GM23338 (cell line): ENCODE measurements at regions not wholly inside any gene's neighbourhood (a gene's known extent, or its start where the extent isn't known, plus 50 kb on each side); places are given as distances from the start of the nearest gene placed in this dataset.

Experiments
- ATAC-seq: fragments of 200-7000 bp; cut with Tn5 transposase; 3 replicates; pipeline ENCODE4 v1.9.1; 2020
- DNase-seq: peaks from one replicate; pipeline ENCODE4 v3.0.0-alpha.2; 2015; ENCODE audit warnings: low spot score
- H2AFZ ChIP-seq: fragments of 200-600 bp; sonication (generic); 2 replicates; pipeline ENCODE4 v1.8.0; 2016; ENCODE audit warnings: antibody characterized with exemption, mild to moderate bottlenecking, moderate library complexity
- H3F3A ChIP-seq: fragments of 200-600 bp; sonication (generic); replicated peaks from 2 replicates; pipeline ENCODE4 v1.8.0; 2017; ENCODE audit warnings: antibody characterized with exemption, mixed run types, low read depth
- H3K27ac ChIP-seq: fragments of 200-600 bp; sonication (generic); 2 replicates; pipeline ENCODE4 v1.6.1; 2016; ENCODE audit warnings: low read depth
- H3K27me3 ChIP-seq: fragments of 200-600 bp; sonication (generic); 2 replicates; pipeline ENCODE4 v1.8.0; 2016; ENCODE audit warnings: mild to moderate bottlenecking, mixed run types, moderate library complexity; ENCODE audit not compliant: insufficient read depth
- H3K36me3 ChIP-seq: fragments of 200-600 bp; sonication (generic); 2 replicates; pipeline ENCODE4 v1.8.0; 2016; ENCODE audit warnings: mild to moderate bottlenecking; ENCODE audit not compliant: insufficient read depth
- H3K4me1 ChIP-seq: fragments of 200-600 bp; sonication (generic); 2 replicates; pipeline ENCODE4 v1.8.0; 2016; ENCODE audit warnings: mild to moderate bottlenecking, moderate library complexity; ENCODE audit not compliant: insufficient read depth
- H3K4me2 ChIP-seq: fragments of 200-600 bp; sonication (generic); 2 replicates; pipeline ENCODE4 v1.7.1; 2017; ENCODE audit warnings: mixed run types
- H3K4me3 ChIP-seq: fragments of 200-600 bp; sonication (generic); 2 replicates; pipeline ENCODE4 v1.6.1; 2016; ENCODE audit warnings: mixed run types
- H3K79me2 ChIP-seq: fragments of 200-600 bp; sonication (generic); replicated peaks from 2 replicates; pipeline ENCODE4 v1.8.0; 2017; ENCODE audit warnings: mild to moderate bottlenecking; ENCODE audit not compliant: insufficient read depth
- H3K9me2 ChIP-seq: fragments of 200-600 bp; sonication (generic); 2 replicates; pipeline ENCODE4 v1.8.0; 2017; ENCODE audit not compliant: insufficient read depth
- H4K20me1 ChIP-seq: fragments of 200-600 bp; sonication (generic); replicated peaks from 2 replicates; pipeline ENCODE4 v1.8.0; 2017; ENCODE audit warnings: mild to moderate bottlenecking; ENCODE audit not compliant: insufficient read depth
- H3K27ac Mint-ChIP-seq: 2 replicates; pipeline ENCODE4 v1.8.0; 2020; ENCODE audit warnings: inconsistent platforms, mild to moderate bottlenecking, moderate library complexity, mixed read lengths
- H3K27me3 Mint-ChIP-seq: 3 replicates; pipeline ENCODE4 v1.8.0; 2022; ENCODE audit warnings: low read depth, mild to moderate bottlenecking, moderate library complexity, mixed read lengths, inconsistent platforms; ENCODE audit not compliant: insufficient read depth, poor library complexity
- H3K36me3 Mint-ChIP-seq: 3 replicates; pipeline ENCODE4 v1.8.0; 2021; ENCODE audit warnings: low read depth, mild to moderate bottlenecking, inconsistent platforms, moderate library complexity, mixed read lengths
- H3K4me1 Mint-ChIP-seq: 3 replicates; pipeline ENCODE4 v1.8.0; 2020; ENCODE audit warnings: mild to moderate bottlenecking, inconsistent platforms, mixed read lengths
- H3K4me3 Mint-ChIP-seq: 3 replicates; pipeline ENCODE4 v1.8.0; 2021; ENCODE audit warnings: moderate library complexity, mild to moderate bottlenecking, inconsistent platforms, mixed read lengths
- H3K9me3 Mint-ChIP-seq: 3 replicates; pipeline ENCODE4 v1.8.0; 2020; ENCODE audit warnings: moderate library complexity, mild to moderate bottlenecking, inconsistent platforms, mixed read lengths
- EZH2 ChIP-seq: fragments of 200-600 bp; sonication (generic); IDR thresholded peaks from one replicate; pipeline ENCODE4 v1.8.0; 2017; ENCODE audit warnings: antibody characterized with exemption, mild to moderate bottlenecking, low read depth; ENCODE audit not compliant: unreplicated experiment
- JUNB ChIP-seq: IDR thresholded peaks from one replicate; pipeline ENCODE4 v1.6.1; 2016; ENCODE audit warnings: antibody characterized with exemption; ENCODE audit not compliant: unreplicated experiment
- NANOG ChIP-seq: IDR thresholded peaks from 2 replicates; pipeline ENCODE4 v1.6.1; 2016; ENCODE audit warnings: antibody characterized with exemption, borderline replicate concordance
- POLR2AphosphoS5 ChIP-seq: IDR thresholded peaks from 2 replicates; pipeline ENCODE4 v1.6.1; 2016; ENCODE audit warnings: antibody characterized with exemption, low read depth
- STAT1 ChIP-seq: IDR thresholded peaks from one replicate; pipeline ENCODE4 v1.6.1; 2016; ENCODE audit warnings: antibody characterized with exemption; ENCODE audit not compliant: unreplicated experiment
- TF ChIP-seq, protein P1 (sequence below), 2 experiments: fragments of 200-600 bp in 1 of 2; sonication (generic) in 1 of 2; conservative IDR thresholded peaks; 2 replicates each; pipeline versions ENCODE4 v1.5.1 to v1.6.1; 2016 to 2017; ENCODE audit warnings: antibody characterized with exemption in 2 of 2, low read depth in 2 of 2, mild to moderate bottlenecking in 2 of 2, moderate library complexity in 1 of 2
- TF ChIP-seq, protein P2 (sequence below): fragments of 250-450 bp; sonication (Bioruptor Pico); IDR thresholded peaks from 2 replicates; pipeline ENCODE4 v1.5.0; 2020; ENCODE audit warnings: mild to moderate bottlenecking, moderate library complexity

DNA sequence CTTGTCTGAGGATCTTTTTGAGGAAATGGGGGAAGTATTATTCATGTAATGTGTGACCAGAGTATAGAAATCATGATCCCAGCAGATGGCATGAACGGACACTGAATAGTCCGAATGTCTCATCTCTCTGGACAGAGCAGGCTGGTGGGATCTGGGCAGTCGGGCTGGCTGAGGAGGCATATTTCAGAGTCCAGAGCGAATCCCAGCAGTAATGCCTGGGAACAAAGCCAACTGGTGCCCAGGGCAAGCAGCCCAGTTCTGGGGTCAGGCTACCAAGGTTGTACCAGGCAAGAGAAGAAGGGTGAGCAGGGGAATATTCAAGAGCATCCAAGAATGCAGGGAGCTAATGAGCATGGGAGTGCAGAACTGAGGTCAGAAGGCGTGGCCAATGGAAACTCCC lies 306.4 kb downstream of the ZSWIM6 start:
- Histone ChIP-seq H3K4me2 (no peak overlapping the region), H3F3A (no peaks in the 10 kb centered on the region), H3K36me3 (no peaks in the 10 kb centered on the region), H3K9me2 (no peaks in the 10 kb centered on the region), H2AFZ (no peak overlapping the region), H3K4me1 (peaks cover 10% of the 10 kb centered on the region), H3K27me3 (no peaks in the 10 kb centered on the region), H3K79me2 (no peaks in the 10 kb centered on the region), H3K4me3 (no peak overlapping the region), H4K20me1 (no peaks in the 10 kb centered on the region), H3K27ac (no peak overlapping the region)
- H3K4me1 Mint-ChIP-seq = peaks cover 12% of the 10 kb centered on the region
- no peak for ATAC-seq
- no peak overlapping the region for H3K27ac Mint-ChIP-seq
- no peak for DNase-seq
- H3K9me3 Mint-ChIP-seq = no peaks in the 10 kb centered on the region
- H3K4me3 Mint-ChIP-seq = no peak overlapping the region
- TF ChIP-seq, protein P1, sequence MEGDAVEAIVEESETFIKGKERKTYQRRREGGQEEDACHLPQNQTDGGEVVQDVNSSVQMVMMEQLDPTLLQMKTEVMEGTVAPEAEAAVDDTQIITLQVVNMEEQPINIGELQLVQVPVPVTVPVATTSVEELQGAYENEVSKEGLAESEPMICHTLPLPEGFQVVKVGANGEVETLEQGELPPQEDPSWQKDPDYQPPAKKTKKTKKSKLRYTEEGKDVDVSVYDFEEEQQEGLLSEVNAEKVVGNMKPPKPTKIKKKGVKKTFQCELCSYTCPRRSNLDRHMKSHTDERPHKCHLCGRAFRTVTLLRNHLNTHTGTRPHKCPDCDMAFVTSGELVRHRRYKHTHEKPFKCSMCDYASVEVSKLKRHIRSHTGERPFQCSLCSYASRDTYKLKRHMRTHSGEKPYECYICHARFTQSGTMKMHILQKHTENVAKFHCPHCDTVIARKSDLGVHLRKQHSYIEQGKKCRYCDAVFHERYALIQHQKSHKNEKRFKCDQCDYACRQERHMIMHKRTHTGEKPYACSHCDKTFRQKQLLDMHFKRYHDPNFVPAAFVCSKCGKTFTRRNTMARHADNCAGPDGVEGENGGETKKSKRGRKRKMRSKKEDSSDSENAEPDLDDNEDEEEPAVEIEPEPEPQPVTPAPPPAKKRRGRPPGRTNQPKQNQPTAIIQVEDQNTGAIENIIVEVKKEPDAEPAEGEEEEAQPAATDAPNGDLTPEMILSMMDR (conservative IDR thresholded peaks at IDR 0.05; ENCODE audit: low read depth in 2 of 2) = no peak
- H3K27me3 Mint-ChIP-seq = peaks cover 2% of the 10 kb centered on the region
- no peaks in the 10 kb centered on the region for H3K36me3 Mint-ChIP-seq

DNA sequence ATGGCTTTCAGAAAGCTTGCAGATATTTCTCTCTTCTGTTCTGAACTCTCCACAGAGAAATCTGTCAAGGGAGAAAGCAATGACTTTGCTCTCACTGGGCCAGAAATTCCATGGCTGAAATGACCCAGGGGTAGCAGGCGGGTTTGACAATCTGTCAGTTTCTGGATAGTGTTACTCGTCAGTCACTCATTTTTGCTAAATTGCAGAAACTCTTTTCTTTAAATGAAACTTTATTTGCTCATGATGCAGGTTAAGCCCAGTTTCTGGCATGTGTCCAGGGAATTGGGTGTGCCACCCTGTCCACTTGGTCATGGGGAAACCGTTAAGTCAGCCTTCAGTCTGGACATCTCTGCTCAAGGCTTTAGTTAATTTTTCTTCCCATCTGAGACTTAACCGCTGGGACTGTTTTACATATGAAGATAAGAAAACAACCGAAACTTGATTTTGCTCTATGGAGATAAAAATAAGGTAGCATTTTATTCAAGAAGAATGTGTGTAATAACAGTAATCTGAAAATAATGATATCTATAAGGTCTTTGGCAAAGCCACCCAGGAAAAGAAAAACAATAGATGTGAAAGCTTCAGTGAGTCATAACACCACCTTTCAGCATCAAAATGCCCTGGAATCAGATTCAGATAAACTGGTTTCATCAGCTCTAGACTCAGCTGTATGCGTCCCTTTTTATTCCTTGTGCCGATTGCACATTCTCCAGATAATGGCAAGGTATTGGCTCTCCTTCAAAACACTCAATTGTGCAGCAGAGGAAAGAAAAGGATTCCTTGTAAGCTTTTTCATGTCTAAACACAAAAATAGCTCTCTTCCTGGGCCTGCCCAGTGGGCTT lies 308.3 kb downstream of the ZSWIM6 start:
- Mint-ChIP-seq H3K9me3 (no peaks in the 10 kb centered on the region; the same call in 2 of the 3 replicates), H3K27ac (no peak overlapping the region), H3K4me3 (no peak overlapping the region), H3K4me1 (peaks cover 12% of the 10 kb centered on the region), H3K36me3 (no peaks in the 10 kb centered on the region), H3K27me3 (peaks cover 3% of the 10 kb centered on the region)
- Histone ChIP-seq H3K4me1 (peaks cover 10% of the 10 kb centered on the region), H3K4me3 (no peak overlapping the region), H3K36me3 (no peaks in the 10 kb centered on the region), H3K4me2 (no peak overlapping the region), H4K20me1 (no peaks in the 10 kb centered on the region), H3K27me3 (no peaks in the 10 kb centered on the region), H3K27ac (no peak overlapping the region), H2AFZ (no peak overlapping the region), H3K79me2 (no peaks in the 10 kb centered on the region), H3F3A (no peaks in the 10 kb centered on the region), H3K9me2 (no peaks in the 10 kb centered on the region; the same call in 1 of the 2 replicates)
- DNase-seq (no peak), ATAC-seq (no peak)
- TF ChIP-seq, protein P1 (conservative IDR thresholded peaks at IDR 0.05; ENCODE audit: low read depth in 2 of 2) = no peak
- TF ChIP-seq EZH2 = no peak
- TF ChIP-seq, protein P2, sequence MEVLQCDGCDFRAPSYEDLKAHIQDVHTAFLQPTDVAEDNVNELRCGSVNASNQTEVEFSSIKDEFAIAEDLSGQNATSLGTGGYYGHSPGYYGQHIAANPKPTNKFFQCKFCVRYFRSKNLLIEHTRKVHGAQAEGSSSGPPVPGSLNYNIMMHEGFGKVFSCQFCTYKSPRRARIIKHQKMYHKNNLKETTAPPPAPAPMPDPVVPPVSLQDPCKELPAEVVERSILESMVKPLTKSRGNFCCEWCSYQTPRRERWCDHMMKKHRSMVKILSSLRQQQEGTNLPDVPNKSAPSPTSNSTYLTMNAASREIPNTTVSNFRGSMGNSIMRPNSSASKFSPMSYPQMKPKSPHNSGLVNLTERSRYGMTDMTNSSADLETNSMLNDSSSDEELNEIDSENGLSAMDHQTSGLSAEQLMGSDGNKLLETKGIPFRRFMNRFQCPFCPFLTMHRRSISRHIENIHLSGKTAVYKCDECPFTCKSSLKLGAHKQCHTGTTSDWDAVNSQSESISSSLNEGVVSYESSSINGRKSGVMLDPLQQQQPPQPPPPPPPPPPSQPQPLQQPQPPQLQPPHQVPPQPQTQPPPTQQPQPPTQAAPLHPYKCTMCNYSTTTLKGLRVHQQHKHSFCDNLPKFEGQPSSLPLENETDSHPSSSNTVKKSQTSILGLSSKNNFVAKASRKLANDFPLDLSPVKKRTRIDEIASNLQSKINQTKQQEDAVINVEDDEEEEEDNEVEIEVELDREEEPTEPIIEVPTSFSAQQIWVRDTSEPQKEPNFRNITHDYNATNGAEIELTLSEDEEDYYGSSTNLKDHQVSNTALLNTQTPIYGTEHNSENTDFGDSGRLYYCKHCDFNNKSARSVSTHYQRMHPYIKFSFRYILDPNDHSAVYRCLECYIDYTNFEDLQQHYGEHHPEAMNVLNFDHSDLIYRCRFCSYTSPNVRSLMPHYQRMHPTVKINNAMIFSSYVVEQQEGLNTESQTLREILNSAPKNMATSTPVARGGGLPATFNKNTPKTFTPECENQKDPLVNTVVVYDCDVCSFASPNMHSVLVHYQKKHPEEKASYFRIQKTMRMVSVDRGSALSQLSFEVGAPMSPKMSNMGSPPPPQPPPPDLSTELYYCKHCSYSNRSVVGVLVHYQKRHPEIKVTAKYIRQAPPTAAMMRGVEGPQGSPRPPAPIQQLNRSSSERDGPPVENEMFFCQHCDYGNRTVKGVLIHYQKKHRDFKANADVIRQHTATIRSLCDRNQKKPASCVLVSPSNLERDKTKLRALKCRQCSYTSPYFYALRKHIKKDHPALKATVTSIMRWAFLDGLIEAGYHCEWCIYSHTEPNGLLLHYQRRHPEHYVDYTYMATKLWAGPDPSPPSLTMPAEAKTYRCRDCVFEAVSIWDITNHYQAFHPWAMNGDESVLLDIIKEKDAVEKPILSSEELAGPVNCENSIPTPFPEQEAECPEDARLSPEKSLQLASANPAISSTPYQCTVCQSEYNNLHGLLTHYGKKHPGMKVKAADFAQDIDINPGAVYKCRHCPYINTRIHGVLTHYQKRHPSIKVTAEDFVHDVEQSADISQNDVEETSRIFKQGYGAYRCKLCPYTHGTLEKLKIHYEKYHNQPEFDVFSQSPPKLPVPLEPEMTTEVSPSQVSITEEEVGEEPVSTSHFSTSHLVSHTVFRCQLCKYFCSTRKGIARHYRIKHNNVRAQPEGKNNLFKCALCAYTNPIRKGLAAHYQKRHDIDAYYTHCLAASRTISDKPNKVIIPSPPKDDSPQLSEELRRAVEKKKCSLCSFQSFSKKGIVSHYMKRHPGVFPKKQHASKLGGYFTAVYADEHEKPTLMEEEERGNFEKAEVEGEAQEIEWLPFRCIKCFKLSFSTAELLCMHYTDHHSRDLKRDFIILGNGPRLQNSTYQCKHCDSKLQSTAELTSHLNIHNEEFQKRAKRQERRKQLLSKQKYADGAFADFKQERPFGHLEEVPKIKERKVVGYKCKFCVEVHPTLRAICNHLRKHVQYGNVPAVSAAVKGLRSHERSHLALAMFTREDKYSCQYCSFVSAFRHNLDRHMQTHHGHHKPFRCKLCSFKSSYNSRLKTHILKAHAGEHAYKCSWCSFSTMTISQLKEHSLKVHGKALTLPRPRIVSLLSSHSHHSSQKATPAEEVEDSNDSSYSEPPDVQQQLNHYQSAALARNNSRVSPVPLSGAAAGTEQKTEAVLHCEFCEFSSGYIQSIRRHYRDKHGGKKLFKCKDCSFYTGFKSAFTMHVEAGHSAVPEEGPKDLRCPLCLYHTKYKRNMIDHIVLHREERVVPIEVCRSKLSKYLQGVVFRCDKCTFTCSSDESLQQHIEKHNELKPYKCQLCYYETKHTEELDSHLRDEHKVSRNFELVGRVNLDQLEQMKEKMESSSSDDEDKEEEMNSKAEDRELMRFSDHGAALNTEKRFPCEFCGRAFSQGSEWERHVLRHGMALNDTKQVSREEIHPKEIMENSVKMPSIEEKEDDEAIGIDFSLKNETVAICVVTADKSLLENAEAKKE (CRISPR knock-in tag) = no peak
- no peak for TF ChIP-seq POLR2AphosphoS5
- TF ChIP-seq STAT1 = no peak
- TF ChIP-seq NANOG = no peak
- no peak for TF ChIP-seq JUNB
